ENCODE measurements at regions not wholly inside any gene's neighbourhood (a gene's known extent, or its start where the extent isn't known, plus 50 kb on each side); places are given as distances from the start of the nearest gene placed in this dataset.

DNA sequence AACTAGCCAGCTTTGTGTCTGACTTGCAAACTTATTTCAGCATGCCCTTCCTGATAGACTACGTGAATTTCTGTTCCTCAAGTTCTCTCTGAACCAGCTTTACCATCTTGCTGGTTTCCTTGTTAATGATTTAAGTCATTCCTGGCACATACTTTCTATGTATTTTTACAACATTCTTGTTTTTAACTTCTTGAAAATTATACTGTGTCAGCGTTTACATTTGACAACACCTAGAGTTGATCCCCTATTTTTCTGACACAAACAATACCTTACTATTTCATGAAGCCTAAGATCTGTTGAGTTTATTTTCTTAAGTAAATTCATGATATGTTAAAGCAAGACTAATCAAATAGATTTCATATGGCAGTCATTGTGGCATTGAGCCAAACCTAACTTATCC is 686.3 kb downstream of the XPNPEP1 start:
- TF ChIP-seq, protein P1, sequence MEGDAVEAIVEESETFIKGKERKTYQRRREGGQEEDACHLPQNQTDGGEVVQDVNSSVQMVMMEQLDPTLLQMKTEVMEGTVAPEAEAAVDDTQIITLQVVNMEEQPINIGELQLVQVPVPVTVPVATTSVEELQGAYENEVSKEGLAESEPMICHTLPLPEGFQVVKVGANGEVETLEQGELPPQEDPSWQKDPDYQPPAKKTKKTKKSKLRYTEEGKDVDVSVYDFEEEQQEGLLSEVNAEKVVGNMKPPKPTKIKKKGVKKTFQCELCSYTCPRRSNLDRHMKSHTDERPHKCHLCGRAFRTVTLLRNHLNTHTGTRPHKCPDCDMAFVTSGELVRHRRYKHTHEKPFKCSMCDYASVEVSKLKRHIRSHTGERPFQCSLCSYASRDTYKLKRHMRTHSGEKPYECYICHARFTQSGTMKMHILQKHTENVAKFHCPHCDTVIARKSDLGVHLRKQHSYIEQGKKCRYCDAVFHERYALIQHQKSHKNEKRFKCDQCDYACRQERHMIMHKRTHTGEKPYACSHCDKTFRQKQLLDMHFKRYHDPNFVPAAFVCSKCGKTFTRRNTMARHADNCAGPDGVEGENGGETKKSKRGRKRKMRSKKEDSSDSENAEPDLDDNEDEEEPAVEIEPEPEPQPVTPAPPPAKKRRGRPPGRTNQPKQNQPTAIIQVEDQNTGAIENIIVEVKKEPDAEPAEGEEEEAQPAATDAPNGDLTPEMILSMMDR (conservative IDR thresholded peaks at IDR 0.05; ENCODE audit: low read depth, low read length): no peak
- TF ChIP-seq EZH2phosphoT487 (IDR thresholded peaks at IDR 0.05; ENCODE audit: borderline replicate concordance, low read length) (no peak), EZH2 (IDR thresholded peaks at IDR 0.05; ENCODE audit: low read length, unreplicated experiment) (no peak)
